NB4 (cell line): ENCODE measurements at regions not wholly inside any gene's neighbourhood (a gene's known extent, or its start where the extent isn't known, plus 50 kb on each side); places are given as distances from the start of the nearest gene placed in this dataset.
"Not testable (repeated sequence)": the region's sequence is repeated elsewhere in the genome, so short reads cannot be mapped to it uniquely, and the experiment has no call there.

Experiments
- DNase-seq: peaks from one replicate; pipeline ENCODE4 v3.0.0; 2010; ENCODE audit warnings: low read depth
- H3K4me3 ChIP-seq: one replicate; pipeline ENCODE4 v1.5.1; 2011; ENCODE audit warnings: mild to moderate bottlenecking, low read depth, low read length, moderate library complexity
- CTCF ChIP-seq: IDR thresholded peaks from one replicate; pipeline ENCODE4 v1.5.1; 2012; ENCODE audit warnings: low read depth, low read length
- MAX ChIP-seq: IDR thresholded peaks from 2 replicates; pipeline ENCODE4 v1.6.1; 2011; ENCODE audit warnings: low read depth, low read length
- MYC ChIP-seq: IDR thresholded peaks from 2 replicates; pipeline ENCODE4 v1.6.1; 2011; ENCODE audit warnings: low read depth, low read length
- POLR2A ChIP-seq: IDR thresholded peaks from 2 replicates; pipeline ENCODE4 v1.6.1; 2011; ENCODE audit warnings: mild to moderate bottlenecking; ENCODE audit not compliant: insufficient read length; ENCODE audit errors: extremely low read depth

- TF ChIP-seq POLR2A (no peak), MYC (no peak), MAX (no peak), CTCF (no peak)
- DNase-seq: no peak
- no peak overlapping the region for H3K4me3 ChIP-seq
Measured at GRCh38 chr4:33107814-33108213, 2387.6 kb downstream of the PCDH7 start.

GRCh38 chr4:33111117-33111516 lies 2390.9 kb downstream of the PCDH7 start:
- DNase-seq: no peak
- H3K4me3 ChIP-seq: no peak overlapping the region
- TF ChIP-seq MAX (no peak), POLR2A (no peak), CTCF (no peak), MYC (no peak)

GRCh38 chr4:33116871-33117270 lies 2396.7 kb downstream of the PCDH7 start:
- TF ChIP-seq MAX: no peak
- TF ChIP-seq CTCF: no peak
- TF ChIP-seq MYC: no peak
- no peak for TF ChIP-seq POLR2A
- DNase-seq: no peak

GRCh38 chr4:33126002-33126401 lies 2405.8 kb downstream of the PCDH7 start:
- DNase-seq: no peak
- H3K4me3 ChIP-seq: no peak overlapping the region
- TF ChIP-seq MYC (no peak), MAX (no peak), CTCF (no peak), POLR2A (no peak)

More at GRCh38 chr4:33116871-33117270, 2396.7 kb downstream of the PCDH7 start:
- H3K4me3 ChIP-seq: no peak overlapping the region

GRCh38 chr4:33130662-33131061 lies 2410.5 kb downstream of the PCDH7 start:
- H3K4me3 ChIP-seq: not testable (repeated sequence)

GRCh38 chr4:33133723-33134122 lies 2413.6 kb downstream of the PCDH7 start:
- DNase-seq: no peak
- no peak overlapping the region for H3K4me3 ChIP-seq
- TF ChIP-seq POLR2A: no peak
- TF ChIP-seq MAX: no peak
- TF ChIP-seq CTCF: no peak
- no peak for TF ChIP-seq MYC

More at GRCh38 chr4:33130662-33131061, 2410.5 kb downstream of the PCDH7 start:
- not testable (repeated sequence) for DNase-seq
